HFF-Myc (cell line): ENCODE measurements at regions not wholly inside any gene's neighbourhood (a gene's known extent, or its start where the extent isn't known, plus 50 kb on each side); places are given as distances from the start of the nearest gene placed in this dataset.

Experiments used
- DNase-seq: peaks from one replicate; pipeline ENCODE4 v3.0.0-alpha.2; 2011; ENCODE audit warnings: low read depth; ENCODE audit errors: extremely low read depth
- H3K4me3 ChIP-seq: replicated peaks from 2 replicates; pipeline ENCODE4 v1.5.1; 2011; ENCODE audit warnings: low read depth, mild to moderate bottlenecking, control low read depth, low read length
- CTCF ChIP-seq: IDR thresholded peaks from 2 replicates; pipeline ENCODE4 v1.5.1; 2012; ENCODE audit warnings: mild to moderate bottlenecking, low read depth, low read length, control low read depth; ENCODE audit errors: missing control alignments

GRCh38 chr15:31175484-31175883 lies 74.0 kb upstream of the TRPM1 start:
- no peak overlapping the region for H3K4me3 ChIP-seq
- TF ChIP-seq CTCF: no peak
- no peak for DNase-seq

GRCh38 chr15:31177951-31178350 lies 76.4 kb upstream of the TRPM1 start:
- DNase-seq: no peak
- TF ChIP-seq CTCF: no peak
- no peak overlapping the region for H3K4me3 ChIP-seq

- no peak for DNase-seq
- H3K4me3 ChIP-seq: no peak overlapping the region
- TF ChIP-seq CTCF: no peak
Measured at GRCh38 chr15:31178705-31179104, 77.2 kb upstream of the TRPM1 start.

- TF ChIP-seq CTCF: no peak
- no peak for DNase-seq
- no peak overlapping the region for H3K4me3 ChIP-seq
Measured at GRCh38 chr15:31179693-31180092, 78.2 kb upstream of the TRPM1 start.

- no peak overlapping the region for H3K4me3 ChIP-seq
- DNase-seq: no peak
- TF ChIP-seq CTCF: no peak
Measured at GRCh38 chr15:31193291-31193690, 91.8 kb upstream of the TRPM1 start.

- DNase-seq: no peak
- no peak for TF ChIP-seq CTCF
- no peak overlapping the region for H3K4me3 ChIP-seq
Measured at GRCh38 chr15:31195871-31196270, 94.3 kb upstream of the TRPM1 start.
